Progenitor cell of endocrine pancreas (in vitro differentiated cells): ENCODE measurements at regions not wholly inside any gene's neighbourhood (a gene's known extent, or its start where the extent isn't known, plus 50 kb on each side); places are given as distances from the start of the nearest gene placed in this dataset.
A peak's percentile ranks its signal among the peaks of the same experiment; 100 is the strongest.
"Not testable (repeated sequence)": the region's sequence is repeated elsewhere in the genome, so short reads cannot be mapped to it uniquely, and the experiment has no call there.

Source experiments
- DNase-seq: peaks from one replicate; pipeline ENCODE4 v3.0.0; 2021; ENCODE audit warnings: low spot score; ENCODE audit not compliant: unreplicated experiment
- H3K27ac Mint-ChIP-seq: 2 replicates; pipeline ENCODE4 v1.8.0; 2021; ENCODE audit warnings: mild to moderate bottlenecking, moderate library complexity, mixed read lengths
- H3K27me3 Mint-ChIP-seq: 2 replicates; pipeline ENCODE4 v1.8.0; 2021; ENCODE audit warnings: mixed read lengths
- H3K36me3 Mint-ChIP-seq: 2 replicates; pipeline ENCODE4 v1.8.0; 2022; ENCODE audit warnings: mixed read lengths; ENCODE audit not compliant: insufficient read depth
- H3K4me1 Mint-ChIP-seq: 2 replicates; pipeline ENCODE4 v1.8.0; 2021; ENCODE audit warnings: low read depth, mixed read lengths
- H3K4me3 Mint-ChIP-seq: 2 replicates; pipeline ENCODE4 v1.8.0; 2021; ENCODE audit warnings: low read depth, mild to moderate bottlenecking, moderate library complexity, mixed read lengths
- H3K9me3 Mint-ChIP-seq: 2 replicates; pipeline ENCODE4 v1.8.0; 2021; ENCODE audit warnings: low read depth, mixed read lengths
- TF ChIP-seq, protein P1 (sequence below): fragments of 200-600 bp; sonication (generic); IDR thresholded peaks from one replicate; pipeline ENCODE4 v1.5.0; 2021; ENCODE audit warnings: antibody characterized with exemption, mild to moderate bottlenecking; ENCODE audit not compliant: unreplicated experiment

- Mint-ChIP-seq H3K27ac (peak overlapping the region; percentile 47), H3K4me3 (no peak overlapping the region), H3K9me3 (peaks cover 5% of the 10 kb centered on the region), H3K36me3 (no peaks in the 10 kb centered on the region), H3K4me1 (peaks cover 36% of the 10 kb centered on the region), H3K27me3 (no peaks in the 10 kb centered on the region)
- TF ChIP-seq, protein P1, sequence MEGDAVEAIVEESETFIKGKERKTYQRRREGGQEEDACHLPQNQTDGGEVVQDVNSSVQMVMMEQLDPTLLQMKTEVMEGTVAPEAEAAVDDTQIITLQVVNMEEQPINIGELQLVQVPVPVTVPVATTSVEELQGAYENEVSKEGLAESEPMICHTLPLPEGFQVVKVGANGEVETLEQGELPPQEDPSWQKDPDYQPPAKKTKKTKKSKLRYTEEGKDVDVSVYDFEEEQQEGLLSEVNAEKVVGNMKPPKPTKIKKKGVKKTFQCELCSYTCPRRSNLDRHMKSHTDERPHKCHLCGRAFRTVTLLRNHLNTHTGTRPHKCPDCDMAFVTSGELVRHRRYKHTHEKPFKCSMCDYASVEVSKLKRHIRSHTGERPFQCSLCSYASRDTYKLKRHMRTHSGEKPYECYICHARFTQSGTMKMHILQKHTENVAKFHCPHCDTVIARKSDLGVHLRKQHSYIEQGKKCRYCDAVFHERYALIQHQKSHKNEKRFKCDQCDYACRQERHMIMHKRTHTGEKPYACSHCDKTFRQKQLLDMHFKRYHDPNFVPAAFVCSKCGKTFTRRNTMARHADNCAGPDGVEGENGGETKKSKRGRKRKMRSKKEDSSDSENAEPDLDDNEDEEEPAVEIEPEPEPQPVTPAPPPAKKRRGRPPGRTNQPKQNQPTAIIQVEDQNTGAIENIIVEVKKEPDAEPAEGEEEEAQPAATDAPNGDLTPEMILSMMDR, result no peak
- DNase-seq, result no peak
These were observed 432.2 kb downstream of the SMARCA1 start for GRCh38 chrX:129091097-129091496.

GRCh38 chrX:129086802-129087201, 436.5 kb downstream of the SMARCA1 start:
- DNase-seq, result no peak
- Mint-ChIP-seq H3K27me3 (no peaks in the 10 kb centered on the region), H3K36me3 (peaks cover 2% of the 10 kb centered on the region), H3K9me3 (peaks cover 11% of the 10 kb centered on the region), H3K27ac (no peak overlapping the region), H3K4me1 (peaks cover 13% of the 10 kb centered on the region), H3K4me3 (no peak overlapping the region)
- TF ChIP-seq, protein P1, result no peak

DNA sequence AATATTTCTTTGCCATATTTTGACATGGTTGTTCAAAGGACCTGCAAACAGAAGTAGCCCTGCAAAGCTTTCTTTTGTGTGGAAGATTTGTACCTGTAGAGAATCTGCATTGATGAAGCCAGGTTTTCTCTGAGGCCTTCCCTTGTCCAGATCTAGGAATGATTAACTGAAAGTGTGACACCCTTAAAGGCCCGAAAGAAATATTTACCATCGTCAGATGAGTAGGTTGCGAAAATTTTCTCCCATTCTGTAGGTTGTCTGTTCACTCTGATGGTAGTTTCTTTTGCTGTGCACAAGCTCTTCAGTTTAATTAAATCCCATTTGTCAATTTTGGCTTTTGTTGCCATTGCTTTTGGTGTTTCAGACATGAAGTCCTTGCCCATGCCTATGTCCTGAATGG, 439.0 kb downstream of the SMARCA1 start:
- H3K4me3 Mint-ChIP-seq, H3K36me3 Mint-ChIP-seq, H3K4me1 Mint-ChIP-seq, H3K27me3 Mint-ChIP-seq, H3K27ac Mint-ChIP-seq, DNase-seq: not testable (repeated sequence)
- H3K9me3 Mint-ChIP-seq, result peaks cover 15% of the 10 kb centered on the region

DNA sequence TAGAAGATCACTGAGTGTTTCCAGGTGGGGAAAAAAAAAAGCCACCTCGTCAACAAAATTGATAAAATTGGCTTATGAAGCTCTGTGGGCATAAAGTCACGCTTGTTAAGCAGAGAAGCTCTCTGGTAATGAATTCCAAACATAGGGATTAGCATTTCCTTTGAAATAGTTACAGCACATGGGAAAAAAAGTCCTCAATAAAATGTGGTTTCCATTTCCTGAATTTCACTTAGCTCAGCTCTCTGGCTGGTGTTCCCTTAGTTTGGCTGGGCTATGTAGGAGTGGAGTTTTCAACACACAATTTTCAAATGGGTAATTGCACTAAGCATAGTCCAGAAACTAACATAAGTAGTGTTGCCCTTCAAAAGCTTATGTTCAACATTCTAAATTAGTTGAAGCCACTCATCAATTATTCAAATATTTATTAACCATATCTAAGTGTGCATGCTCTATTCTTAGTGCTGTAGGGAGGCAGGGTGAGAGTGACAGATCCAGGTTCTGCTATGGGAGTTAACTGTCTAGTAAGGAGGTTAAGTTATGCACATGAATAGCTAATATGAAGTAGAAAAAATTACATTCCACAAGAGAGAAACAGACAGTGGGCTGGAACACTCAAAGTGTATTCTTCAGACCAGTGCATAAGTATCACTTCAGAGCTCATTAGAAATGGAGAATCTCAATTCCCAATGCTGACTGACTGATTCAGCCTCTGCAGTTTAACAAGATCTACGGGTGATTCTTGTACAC, 445.7 kb downstream of the SMARCA1 start:
- H3K4me1 Mint-ChIP-seq, result peaks cover 6% of the 10 kb centered on the region
- no peaks in the 10 kb centered on the region for H3K27me3 Mint-ChIP-seq
- peaks cover 10% of the 10 kb centered on the region for H3K9me3 Mint-ChIP-seq
- H3K36me3 Mint-ChIP-seq, result peaks cover 2% of the 10 kb centered on the region
- TF ChIP-seq, protein P1, result no peak
- H3K27ac Mint-ChIP-seq, result no peak overlapping the region
- no peak for DNase-seq
- no peak overlapping the region for H3K4me3 Mint-ChIP-seq

DNA sequence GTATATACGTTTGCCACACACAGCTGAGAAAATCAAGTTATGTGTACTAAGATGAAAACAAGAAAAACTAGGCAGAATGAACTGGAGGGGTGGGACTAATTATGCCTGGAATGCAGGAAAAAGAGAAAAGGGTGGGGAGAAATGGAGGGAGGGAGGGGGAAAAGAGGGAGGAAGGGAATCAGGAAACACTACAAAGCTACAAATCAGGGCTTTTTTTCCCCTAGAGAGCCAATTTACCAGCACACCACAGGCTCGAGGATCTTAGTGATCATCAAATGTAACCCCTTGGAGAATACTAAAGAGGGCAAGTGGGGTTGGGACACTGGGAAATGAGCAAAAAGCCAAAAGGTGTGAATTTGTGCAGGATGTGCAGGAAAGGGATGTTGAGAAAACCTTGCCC, 451.9 kb downstream of the SMARCA1 start:
- DNase-seq, result no peak
- Mint-ChIP-seq H3K9me3 (no peaks in the 10 kb centered on the region), H3K27me3 (no peaks in the 10 kb centered on the region), H3K4me3 (no peak overlapping the region), H3K36me3 (no peaks in the 10 kb centered on the region), H3K4me1 (peaks cover 11% of the 10 kb centered on the region), H3K27ac (no peak overlapping the region)
- TF ChIP-seq, protein P1, result no peak

GRCh38 chrX:129065895-129066294, 457.4 kb downstream of the SMARCA1 start:
- no peak overlapping the region for H3K27ac Mint-ChIP-seq

More at GRCh38 chrX:129065895-129066294, 457.4 kb downstream of the SMARCA1 start:
- DNase-seq, result no peak
- Mint-ChIP-seq H3K4me1 (no peaks in the 10 kb centered on the region), H3K36me3 (no peaks in the 10 kb centered on the region), H3K4me3 (no peak overlapping the region), H3K27me3 (no peaks in the 10 kb centered on the region), H3K9me3 (no peaks in the 10 kb centered on the region)
- TF ChIP-seq, protein P1, result no peak
